Right renal pelvis (tissue), 4 donors: ENCODE measurements at regions not wholly inside any gene's neighbourhood (a gene's known extent, or its start where the extent isn't known, plus 50 kb on each side); places are given as distances from the start of the nearest gene placed in this dataset.
A peak's percentile ranks its signal among the peaks of the same experiment; 100 is the strongest.

Experiments
- DNase-seq, 4 donors: peaks; one replicate each; pipeline ENCODE4 v3.0.0-alpha.2; 2013; ENCODE audit warnings: low read depth in 4 of 4, low spot score in 3 of 4, missing footprints in 1 of 4

DNA sequence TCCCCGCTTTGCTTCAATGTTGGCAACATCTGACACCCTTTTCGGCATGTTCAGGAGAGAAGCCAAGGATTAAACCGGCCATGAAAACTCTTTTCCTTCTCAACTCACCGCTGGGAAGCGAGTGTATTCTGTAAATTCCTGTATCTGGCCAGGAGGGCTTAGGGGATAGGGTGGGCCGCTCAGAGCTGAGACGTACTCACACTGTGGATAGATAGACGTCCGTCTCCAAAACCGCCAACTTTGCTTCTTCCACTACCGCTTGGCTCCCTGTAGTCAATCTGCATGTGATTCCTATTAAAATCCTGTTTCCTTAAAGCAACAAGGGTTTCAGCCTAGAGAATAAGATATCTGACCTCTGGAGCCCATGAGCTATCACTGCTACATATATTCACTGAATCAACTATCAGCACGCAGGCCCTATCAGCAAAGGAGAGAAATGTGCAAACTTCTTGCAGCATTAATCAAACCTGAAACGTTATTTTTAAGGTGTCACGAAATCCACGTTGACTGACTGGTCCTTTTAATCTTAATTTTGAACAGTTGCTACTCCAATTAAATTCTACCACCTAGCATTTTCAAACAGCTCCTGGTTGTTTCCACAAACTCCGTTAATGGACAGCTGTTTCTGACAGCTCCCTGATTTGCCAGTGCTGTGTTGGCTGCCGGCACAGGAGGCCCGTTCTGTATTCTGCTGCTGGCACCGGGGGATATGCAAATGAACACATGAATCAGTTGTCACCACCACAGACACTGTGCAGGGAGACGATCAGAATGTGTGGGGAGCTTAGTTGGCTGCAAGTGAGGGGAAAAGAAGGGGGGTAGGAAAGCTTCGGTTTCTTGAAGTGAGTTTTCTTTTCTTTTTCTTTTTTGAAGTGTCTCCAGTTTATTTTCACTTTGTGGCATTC is 438.9 kb upstream of the ARRDC4 start:
- DNase-seq = peak in 1 of 4 donors; percentile 31

DNA sequence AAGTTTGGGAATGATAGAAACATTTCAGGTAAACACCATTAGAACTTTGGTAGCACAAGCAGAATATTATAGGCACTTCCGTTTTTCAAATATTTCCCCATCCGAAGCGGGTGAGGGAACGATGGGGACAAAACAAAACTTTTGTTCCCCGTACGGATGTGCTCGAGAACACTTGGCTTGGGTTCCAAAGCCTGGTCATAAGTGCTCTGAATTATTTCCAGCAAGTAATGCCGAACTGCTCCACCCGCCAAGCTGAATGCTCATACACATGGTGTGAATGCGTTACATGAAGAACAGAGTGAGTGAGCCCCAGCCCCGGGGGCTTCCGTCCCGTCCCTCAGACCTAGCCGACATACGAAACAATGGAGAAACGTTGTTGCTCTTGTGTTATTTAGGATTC is 438.2 kb upstream of the ARRDC4 start:
- no peak for DNase-seq

- no peak for DNase-seq
These were observed 434.7 kb upstream of the ARRDC4 start for GRCh38 chr15:97525809-97526208.

DNA sequence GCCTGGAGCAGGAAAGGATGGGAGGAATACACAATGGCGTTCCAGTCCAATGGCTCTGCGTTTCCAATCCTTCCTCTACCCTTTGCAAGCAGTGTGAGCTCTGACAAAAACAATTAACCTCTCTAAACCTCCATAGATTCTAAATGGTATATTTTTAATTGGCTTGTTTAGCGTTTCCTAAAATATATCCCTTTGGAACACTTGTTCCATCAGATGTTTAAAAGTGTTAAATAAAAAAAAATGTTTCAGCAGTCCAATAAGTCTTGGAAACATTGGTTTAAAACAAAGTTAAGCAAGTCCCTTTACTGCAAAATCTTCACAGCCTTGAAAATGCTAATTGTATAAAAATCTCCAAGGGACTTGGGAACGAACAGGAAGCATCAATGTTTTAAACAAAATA is 432.3 kb upstream of the ARRDC4 start:
- DNase-seq = no peak

DNA sequence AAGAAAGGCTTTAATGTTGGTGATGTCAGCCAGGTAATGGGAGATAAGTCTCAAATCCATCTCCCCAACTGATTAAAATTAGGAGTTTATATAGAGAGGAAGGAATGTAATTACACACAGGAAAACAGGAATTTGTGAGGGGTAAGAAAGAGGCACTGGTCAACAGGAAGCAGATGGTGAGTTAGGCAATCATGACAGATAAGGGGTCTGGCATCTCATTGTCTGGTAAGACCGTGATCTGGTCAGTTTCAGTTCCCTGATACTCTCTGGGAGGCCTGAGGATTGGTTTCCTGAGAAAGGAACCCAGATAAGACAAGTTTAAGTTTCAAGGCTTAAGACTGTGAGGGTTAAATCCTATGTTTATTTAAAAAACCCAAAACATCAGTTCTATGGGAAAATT is 414.7 kb upstream of the ARRDC4 start:
- no peak for DNase-seq

GRCh38 chr15:97547381-97547780 is 413.1 kb upstream of the ARRDC4 start:
- DNase-seq = no peak

- DNase-seq = no peak
These were observed 399.0 kb upstream of the ARRDC4 start for GRCh38 chr15:97561529-97561928.

- DNase-seq = no peak
These were observed 397.0 kb upstream of the ARRDC4 start for GRCh38 chr15:97563516-97563915.

GRCh38 chr15:97566961-97567360 is 393.5 kb upstream of the ARRDC4 start:
- peak in 1 of 4 donors; percentile 12 for DNase-seq

- no peak for DNase-seq
These were observed 393.1 kb upstream of the ARRDC4 start for GRCh38 chr15:97567411-97567810.

DNA sequence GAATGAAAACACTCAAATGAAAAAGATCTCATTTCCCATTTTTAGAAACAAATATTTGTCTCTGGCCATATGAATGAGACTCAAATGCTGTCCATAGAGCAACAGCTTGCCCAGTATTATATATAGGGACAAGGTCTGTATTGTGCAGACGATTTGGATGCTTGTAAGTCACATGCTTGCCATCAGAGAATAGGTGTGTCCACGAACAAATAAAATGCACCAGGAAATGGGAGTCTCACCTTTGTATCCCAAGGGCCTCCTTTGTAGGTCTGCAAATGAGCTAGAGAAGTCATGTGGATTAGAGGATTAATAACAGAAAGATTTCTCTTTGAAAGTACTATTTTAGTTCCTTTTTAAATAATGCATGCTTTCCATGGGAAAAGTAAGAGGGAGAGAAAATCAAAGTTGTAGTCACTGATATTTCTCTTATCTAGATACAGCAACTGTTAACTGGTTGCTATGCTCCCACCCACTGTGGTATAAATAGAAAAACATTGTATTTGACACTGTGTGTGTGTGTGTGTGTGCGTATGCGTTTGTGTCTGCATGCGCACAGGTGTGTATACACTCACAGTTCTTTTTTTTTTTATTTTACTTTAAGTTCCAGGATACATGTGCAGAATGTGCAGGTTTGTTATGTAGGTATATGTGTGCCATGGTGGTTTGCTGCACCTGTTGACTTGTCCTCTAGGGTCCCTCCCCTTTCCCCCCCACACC is 383.4 kb upstream of the ARRDC4 start:
- no peak for DNase-seq

GRCh38 chr15:97585408-97585807 is 375.1 kb upstream of the ARRDC4 start:
- DNase-seq = no peak

DNA sequence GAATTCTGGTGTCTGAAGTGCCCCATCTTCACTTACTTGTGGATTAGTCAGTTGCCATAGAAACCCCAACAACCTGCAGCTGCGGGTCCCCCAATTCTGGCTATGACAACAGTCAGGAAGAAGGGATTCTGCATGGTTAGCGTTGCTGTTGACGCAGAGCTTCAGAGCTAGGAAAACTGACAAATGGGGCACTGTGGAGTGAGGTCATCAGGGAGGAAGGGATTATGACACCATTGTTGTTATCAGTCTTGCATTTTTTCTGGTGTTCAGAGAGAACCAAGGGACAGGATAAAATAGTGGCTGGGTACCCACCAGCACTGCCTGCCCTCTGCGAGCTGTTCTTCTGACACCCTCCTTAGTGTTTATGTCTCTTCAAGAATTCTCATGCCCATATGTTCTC is 367.7 kb upstream of the ARRDC4 start:
- no peak for DNase-seq

GRCh38 chr15:97597801-97598200 is 362.7 kb upstream of the ARRDC4 start:
- no peak for DNase-seq

GRCh38 chr15:97598353-97598798 is 362.1 kb upstream of the ARRDC4 start:
- no peak for DNase-seq

DNA sequence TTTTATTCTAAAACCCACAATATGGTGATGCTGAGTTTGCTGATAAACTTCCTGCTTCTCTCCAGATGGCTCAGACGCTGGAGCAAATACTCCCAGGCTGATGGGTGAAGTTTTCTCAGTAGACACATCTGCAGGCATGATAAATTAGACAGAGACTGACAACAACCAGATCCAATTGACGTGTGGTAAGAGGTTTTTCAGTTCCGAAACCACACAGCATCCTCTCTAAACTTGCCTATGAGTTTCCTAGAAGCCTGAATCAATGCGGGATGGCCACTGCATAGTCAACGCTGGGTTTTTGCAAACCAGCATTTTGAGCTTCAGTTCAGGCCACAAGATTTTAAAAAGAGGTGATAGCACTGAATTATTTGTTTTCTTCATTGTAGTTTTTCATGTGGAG is 360.3 kb upstream of the ARRDC4 start:
- no peak for DNase-seq

GRCh38 chr15:97604677-97605076 is 355.8 kb upstream of the ARRDC4 start:
- no peak for DNase-seq

GRCh38 chr15:97615114-97615513 is 345.4 kb upstream of the ARRDC4 start:
- DNase-seq = no peak

DNA sequence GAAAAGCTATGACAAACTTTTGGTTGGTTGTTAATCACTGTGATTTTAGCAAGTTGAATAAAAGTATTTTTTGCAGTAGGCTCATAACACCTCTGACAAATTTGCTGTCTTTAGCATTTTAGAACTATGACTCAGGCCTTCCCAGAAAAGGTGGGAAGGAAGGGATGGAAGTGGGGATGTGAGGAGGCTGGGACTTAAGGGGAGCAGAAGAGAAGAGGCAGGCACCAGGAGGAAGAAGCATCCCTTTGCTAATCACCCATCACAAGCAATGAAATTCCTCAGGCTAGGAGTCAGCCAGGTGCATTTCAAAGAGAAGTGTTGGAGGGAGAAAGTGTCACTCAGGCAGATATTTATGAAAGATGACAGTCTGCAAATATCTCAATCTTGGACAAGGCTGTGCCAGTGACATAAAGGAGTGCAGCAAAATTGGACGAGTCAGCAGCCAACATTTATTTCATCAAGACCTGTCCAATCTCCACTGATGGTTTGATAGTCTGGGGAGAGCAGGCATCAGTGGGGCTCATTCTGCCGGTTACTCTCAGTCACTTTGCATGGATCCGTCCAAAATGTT is 337.3 kb upstream of the ARRDC4 start:
- DNase-seq = no peak

GRCh38 chr15:97627634-97628033 is 332.9 kb upstream of the ARRDC4 start:
- DNase-seq = no peak

DNA sequence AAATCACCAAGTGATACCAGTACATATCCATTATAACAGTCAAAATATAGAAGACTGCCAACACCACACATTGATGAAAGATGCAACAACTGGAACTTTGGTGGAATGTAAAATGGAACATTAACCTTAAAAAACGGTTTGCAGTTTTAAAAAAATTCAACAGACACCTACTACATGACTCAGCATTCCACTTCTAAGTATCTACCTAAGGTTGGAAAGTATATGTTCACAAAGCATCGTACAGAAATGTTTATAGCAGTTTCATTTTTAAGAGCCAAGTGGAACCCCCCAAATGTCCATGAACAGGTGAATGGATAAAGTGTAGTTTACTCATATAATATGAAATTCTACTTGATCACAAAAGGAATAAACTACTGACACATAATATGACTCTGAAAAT is 314.7 kb upstream of the ARRDC4 start:
- no peak for DNase-seq

DNA sequence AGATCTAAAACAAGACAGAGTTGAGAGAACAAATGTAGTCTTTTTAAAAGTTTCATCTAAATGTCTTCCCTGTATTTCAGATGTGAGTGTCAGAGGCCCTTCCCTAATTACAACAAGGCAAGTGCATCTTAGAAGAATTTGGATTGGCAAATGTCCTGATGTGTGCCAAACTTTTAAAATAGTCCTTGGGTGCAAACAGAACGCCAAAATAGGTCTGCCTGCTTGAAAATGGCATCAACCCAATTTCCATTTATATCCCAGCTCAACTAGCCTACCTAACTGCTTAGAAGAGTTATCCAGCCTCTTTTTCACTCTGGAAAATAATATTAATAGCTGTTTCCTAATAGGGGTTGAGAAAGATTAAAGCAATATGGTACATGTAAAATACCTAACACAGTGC is 311.8 kb upstream of the ARRDC4 start:
- no peak for DNase-seq
